SK-N-SH (cell line): ENCODE measurements at regions not wholly inside any gene's neighbourhood (a gene's known extent, or its start where the extent isn't known, plus 50 kb on each side); places are given as distances from the start of the nearest gene placed in this dataset.

Experiments used
- CTCF ChIA-PET: fragments of 300-600, 350-600 bp; formaldehyde crosslinking; extraction: SDS; loops from one replicate; lab custom pipeline; 2021; lab: Yijun Ruan, JAX
- POLR2A ChIA-PET: fragments of 350-600 bp; sonication (Branson Sonifier 250); formaldehyde crosslinking; extraction: SDS; loops from one replicate; lab custom pipeline; 2020; ENCODE audit warnings: antibody characterized with exemption, inconsistent platforms; lab: Yijun Ruan, JAX
- DNase-seq: peaks from one replicate; pipeline ENCODE4 v3.0.0; 2012
- H2AFZ ChIP-seq: fragments of 200-600 bp; sonication (generic); 2 replicates; pipeline ENCODE4 v1.8.1; 2016; ENCODE audit warnings: antibody characterized with exemption, mild to moderate bottlenecking, low read depth
- H3F3A ChIP-seq: fragments of 200-600 bp; sonication (generic); replicated peaks from 2 replicates; pipeline ENCODE3; 2016; ENCODE audit warnings: antibody characterized with exemption, mild to moderate bottlenecking; ENCODE audit not compliant: insufficient read depth
- H3K27ac ChIP-seq, 2 experiments: fragments of 200-500 bp in 1 of 2; fragments of 200-600 bp in 1 of 2; sonication (Bioruptor generic) in 1 of 2; sonication (generic), shearing (Covaris generic) in 1 of 2; 2 replicates each; pipeline versions ENCODE4 v1.5.1 to v1.6.1; 2014 to 2016; ENCODE audit warnings: low read depth in 2 of 2, inconsistent platforms in 1 of 2, low read length in 1 of 2, mild to moderate bottlenecking in 1 of 2, mixed read lengths in 1 of 2
- H3K27me3 ChIP-seq: fragments of 200-600 bp; sonication (generic), shearing (Covaris generic); 2 replicates; pipeline ENCODE4 v1.6.1; 2016; ENCODE audit warnings: mixed run types; ENCODE audit not compliant: insufficient read depth
- H3K36me3 ChIP-seq, 2 experiments: fragments of 200-500 bp in 1 of 2; fragments of 200-600 bp in 1 of 2; sonication (Bioruptor generic) in 1 of 2; sonication (generic) in 1 of 2; replicated peaks in 1 of 2; 2 replicates each; pipeline versions ENCODE3 to v1.5.1; 2014 to 2016; ENCODE audit warnings: low read length in 1 of 2, mild to moderate bottlenecking in 1 of 2; ENCODE audit not compliant: insufficient read depth in 2 of 2, control insufficient read depth in 1 of 2
- H3K4me1 ChIP-seq, 2 experiments: fragments of 200-500 bp in 1 of 2; fragments of 200-600 bp in 1 of 2; sonication (Bioruptor generic) in 1 of 2; sonication (generic), shearing (Covaris generic) in 1 of 2; 2 replicates each; pipeline versions ENCODE4 v1.5.1 to v1.6.1; 2014 to 2016; ENCODE audit warnings: low read depth in 1 of 2, low read length in 1 of 2, mixed run types in 1 of 2; ENCODE audit not compliant: insufficient read depth in 2 of 2, control insufficient read depth in 1 of 2
- H3K4me2 ChIP-seq: fragments of 200-600 bp; sonication (generic), shearing (Covaris generic); 2 replicates; pipeline ENCODE4 v1.6.1; 2017; ENCODE audit warnings: mixed run types
- H3K4me3 ChIP-seq, 2 experiments: fragments of 200-500 bp in 1 of 2; fragments of 200-600 bp in 1 of 2; sonication (Bioruptor generic) in 1 of 2; sonication (generic), shearing (Covaris generic) in 1 of 2; 2 replicates each; pipeline versions ENCODE4 v1.5.1 to v1.8.1; 2014 to 2016; ENCODE audit warnings: low read depth in 2 of 2, inconsistent platforms in 1 of 2, low read length in 1 of 2, mild to moderate bottlenecking in 1 of 2, mixed read lengths in 1 of 2, moderate library complexity in 1 of 2
- H3K79me2 ChIP-seq: fragments of 200-600 bp; sonication (generic); 2 replicates; pipeline ENCODE4 v1.8.1; 2017; ENCODE audit warnings: mild to moderate bottlenecking; ENCODE audit not compliant: insufficient read depth
- H3K9ac ChIP-seq: fragments of 200-600 bp; sonication (generic); 2 replicates; pipeline ENCODE4 v1.6.1; 2017; ENCODE audit warnings: mixed run types
- H3K9me2 ChIP-seq: fragments of 200-600 bp; sonication (generic); 2 replicates; pipeline ENCODE4 v1.6.1; 2017; ENCODE audit warnings: mixed run types
- H3K9me3 ChIP-seq: fragments of 200-600 bp; sonication (generic); 2 replicates; pipeline ENCODE4 v1.6.1; 2017; ENCODE audit warnings: mixed run types, mild to moderate bottlenecking, moderate library complexity
- H4K20me1 ChIP-seq: fragments of 200-600 bp; sonication (generic); 2 replicates; pipeline ENCODE4 v1.6.1; 2017; ENCODE audit warnings: mild to moderate bottlenecking, mixed run types; ENCODE audit not compliant: insufficient read depth
- ELF1 ChIP-seq: IDR thresholded peaks from 2 replicates; pipeline ENCODE4 v1.4.0; 2012
- EP300 ChIP-seq, 2 experiments: IDR thresholded peaks; 2 replicates each; pipeline versions ENCODE4 v1.4.0 to v1.6.1; 2012; ENCODE audit warnings: borderline replicate concordance in 1 of 2, low read depth in 1 of 2, low read length in 1 of 2
- EZH2phosphoT487 ChIP-seq: fragments of 200-600 bp; sonication (generic); IDR thresholded peaks from 2 replicates; pipeline ENCODE4 v1.6.1; 2017; ENCODE audit warnings: low read depth, mixed run types, mild to moderate bottlenecking, antibody characterized with exemption, moderate library complexity, borderline replicate concordance
- FOXM1 ChIP-seq: IDR thresholded peaks from 2 replicates; pipeline ENCODE4 v1.4.0; 2012; ENCODE audit warnings: low read depth, mild to moderate bottlenecking
- GATA2 ChIP-seq: sonication (generic); formaldehyde crosslinking; IDR thresholded peaks from 2 replicates; pipeline ENCODE4 v1.5.0; 2020; ENCODE audit warnings: mild to moderate bottlenecking, missing genetic modification reagents
- JUND ChIP-seq: IDR thresholded peaks from 2 replicates; pipeline ENCODE4 v1.4.0; 2012
- MEF2A ChIP-seq: IDR thresholded peaks from 2 replicates; pipeline ENCODE4 v1.4.0; 2012; ENCODE audit warnings: low read depth, borderline replicate concordance
- NRF1 ChIP-seq: IDR thresholded peaks from 2 replicates; pipeline ENCODE4 v1.6.1; 2012; ENCODE audit warnings: low read depth, mild to moderate bottlenecking, low read length
- PBX3 ChIP-seq: IDR thresholded peaks from 2 replicates; pipeline ENCODE4; 2012
- POLR2AphosphoS5 ChIP-seq: IDR thresholded peaks from 2 replicates; pipeline ENCODE4 v1.6.1; 2012; ENCODE audit warnings: low read depth, low read length
- RAD21 ChIP-seq: IDR thresholded peaks from 2 replicates; pipeline ENCODE4 v1.6.1; 2012; ENCODE audit warnings: mild to moderate bottlenecking, low read length
- REST ChIP-seq: IDR thresholded peaks from 2 replicates; pipeline ENCODE4 v1.6.1; 2012; ENCODE audit warnings: mild to moderate bottlenecking, low read depth, low read length, moderate library complexity
- SIN3A ChIP-seq: IDR thresholded peaks from 2 replicates; pipeline ENCODE4 v1.6.1; 2012; ENCODE audit warnings: low read depth, mild to moderate bottlenecking, low read length, moderate library complexity, borderline replicate concordance
- TCF12 ChIP-seq: IDR thresholded peaks from 2 replicates; pipeline ENCODE4 v1.4.0; 2012
- TEAD4 ChIP-seq: IDR thresholded peaks from 2 replicates; pipeline ENCODE4 v1.4.0; 2012; ENCODE audit warnings: mild to moderate bottlenecking, borderline replicate concordance; ENCODE audit not compliant: insufficient read depth
- USF1 ChIP-seq: IDR thresholded peaks from 2 replicates; pipeline ENCODE4 v1.4.0; 2012; ENCODE audit warnings: low read depth, borderline replicate concordance
- YY1 ChIP-seq: IDR thresholded peaks from 2 replicates; pipeline ENCODE4 v1.4.0; 2012; ENCODE audit warnings: low read depth, mild to moderate bottlenecking
- WGBS: methylation state at CpG from one replicate; pipeline ENCODE4 v1.1.6; 2017; ENCODE audit warnings: low lambda C conversion rate; 5-methylcytosine and 5-hydroxymethylcytosine counted together
- TF ChIP-seq, protein P1 (sequence below): IDR thresholded peaks from 2 replicates; pipeline ENCODE4 v1.4.0; 2012; ENCODE audit warnings: low read depth

- H3K9me2 ChIP-seq: no peaks in the 10 kb centered on the region; the same call in 1 of the 2 replicates
- no peaks in the 10 kb centered on the region for H3F3A ChIP-seq
- no peaks in the 10 kb centered on the region for H4K20me1 ChIP-seq
- H3K36me3 ChIP-seq: no peaks in the 10 kb centered on the region
- no peaks in the 10 kb centered on the region for H3K79me2 ChIP-seq
- CTCF ChIA-PET: no interaction called here
- no peak overlapping the region for H2AFZ ChIP-seq
- no peak for DNase-seq
- no peak for TF ChIP-seq FOXM1
- TF ChIP-seq EZH2phosphoT487: no peak
- TF ChIP-seq TEAD4: no peak
- TF ChIP-seq EP300 (IDR thresholded peaks at IDR 0.05; ENCODE audit: borderline replicate concordance in 1 of 2, low read depth in 1 of 2, low read length in 1 of 2): no peak
- TF ChIP-seq TCF12: no peak
- TF ChIP-seq, protein P1, sequence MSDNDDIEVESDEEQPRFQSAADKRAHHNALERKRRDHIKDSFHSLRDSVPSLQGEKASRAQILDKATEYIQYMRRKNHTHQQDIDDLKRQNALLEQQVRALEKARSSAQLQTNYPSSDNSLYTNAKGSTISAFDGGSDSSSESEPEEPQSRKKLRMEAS: no peak
- TF ChIP-seq RAD21: no peak
- TF ChIP-seq PBX3: no peak
- no peak overlapping the region for H3K9ac ChIP-seq
- no peaks in the 10 kb centered on the region for H3K4me1 ChIP-seq
- no peak overlapping the region for H3K4me3 ChIP-seq
- 11% methylated on average over 2 of the region's 2 CpGs for WGBS
- H3K4me2 ChIP-seq: no peak overlapping the region
- no peaks in the 10 kb centered on the region; the same call in 1 of the 2 replicates for H3K9me3 ChIP-seq
- H3K27me3 ChIP-seq: peaks cover 14% of the 10 kb centered on the region
- POLR2A ChIA-PET: no interaction called here
- H3K27ac ChIP-seq: no peak overlapping the region
Observed at GRCh38 chr9:108331596-108331995, 524.2 kb downstream of the ACTL7B start.

GRCh38 chr9:108325406-108325805, 530.4 kb downstream of the ACTL7B start:
- H3K79me2 ChIP-seq: no peaks in the 10 kb centered on the region
- H3K9me2 ChIP-seq: no peaks in the 10 kb centered on the region; the same call in 1 of the 2 replicates
- H2AFZ ChIP-seq: no peak overlapping the region
- no peaks in the 10 kb centered on the region for H4K20me1 ChIP-seq
- H3K36me3 ChIP-seq: no peaks in the 10 kb centered on the region
- H3K9me3 ChIP-seq: no peaks in the 10 kb centered on the region; the same call in 1 of the 2 replicates
- POLR2A ChIA-PET: no interaction called here
- H3F3A ChIP-seq: no peaks in the 10 kb centered on the region
- no peak overlapping the region for H3K27ac ChIP-seq
- WGBS: 0% methylated on average over 1 of the region's 1 CpG
- no peak overlapping the region for H3K4me2 ChIP-seq
- no peaks in the 10 kb centered on the region for H3K27me3 ChIP-seq
- H3K4me1 ChIP-seq: no peaks in the 10 kb centered on the region
- H3K4me3 ChIP-seq: no peak overlapping the region
- CTCF ChIA-PET: no interaction called here
- TF ChIP-seq TEAD4 (no peak), REST (no peak), YY1 (no peak), NRF1 (no peak), MEF2A (no peak), POLR2AphosphoS5 (no peak), EZH2phosphoT487 (no peak), SIN3A (no peak), JUND (no peak), ELF1 (no peak), USF1 (no peak), GATA2 (CRISPR knock-in tag) (no peak)
- no peak overlapping the region for H3K9ac ChIP-seq
- no peak for DNase-seq
